ENCODE measurements at regions not wholly inside any gene's neighbourhood (a gene's known extent, or its start where the extent isn't known, plus 50 kb on each side); places are given as distances from the start of the nearest gene placed in this dataset.

DNA sequence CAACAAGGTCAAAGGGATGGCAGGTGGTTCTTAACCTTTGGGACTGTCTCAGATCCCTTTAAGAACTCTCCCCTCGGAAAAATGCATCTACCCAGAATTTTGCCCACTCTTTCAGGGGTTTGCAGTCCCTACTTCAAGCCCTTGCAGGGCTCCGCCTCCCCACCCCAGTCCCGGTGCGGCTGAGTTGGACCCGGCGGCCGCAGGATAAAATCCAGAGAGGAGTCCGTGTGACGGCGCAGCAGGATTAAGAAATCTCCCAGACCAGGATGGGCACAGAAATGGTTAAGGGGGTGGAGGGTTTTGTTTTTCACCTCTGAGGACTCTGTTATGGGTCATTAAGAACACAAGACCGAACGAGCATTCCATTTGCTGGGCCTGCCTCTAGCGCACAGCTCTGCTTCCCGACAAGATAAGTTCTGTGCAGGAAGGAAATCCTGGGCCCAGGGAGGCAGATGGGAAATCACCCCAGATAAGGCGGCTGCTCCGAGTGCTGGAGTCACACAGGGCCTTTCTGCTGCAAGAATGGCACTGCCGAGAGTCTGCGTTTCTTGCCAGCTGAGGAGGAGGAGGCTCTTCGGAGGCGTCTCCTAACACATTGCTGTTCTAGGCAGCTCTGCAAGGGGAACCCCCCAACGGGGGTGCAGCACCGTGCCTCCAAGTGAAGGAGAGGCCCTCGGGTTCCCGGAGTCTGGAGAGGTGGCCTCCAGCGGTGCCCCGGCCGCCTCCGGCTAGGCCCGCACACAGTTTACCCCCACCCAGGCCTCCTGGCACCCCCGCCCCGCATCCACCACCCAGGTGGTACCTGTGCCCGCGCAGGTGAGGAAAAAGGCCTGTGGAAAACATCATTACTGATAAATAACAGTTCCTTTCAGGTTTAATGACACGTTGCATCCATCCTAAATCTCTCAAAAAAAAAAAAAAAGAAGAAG lies 277.6 kb downstream of the BCOR start:
- TF ChIP-seq, protein P1, sequence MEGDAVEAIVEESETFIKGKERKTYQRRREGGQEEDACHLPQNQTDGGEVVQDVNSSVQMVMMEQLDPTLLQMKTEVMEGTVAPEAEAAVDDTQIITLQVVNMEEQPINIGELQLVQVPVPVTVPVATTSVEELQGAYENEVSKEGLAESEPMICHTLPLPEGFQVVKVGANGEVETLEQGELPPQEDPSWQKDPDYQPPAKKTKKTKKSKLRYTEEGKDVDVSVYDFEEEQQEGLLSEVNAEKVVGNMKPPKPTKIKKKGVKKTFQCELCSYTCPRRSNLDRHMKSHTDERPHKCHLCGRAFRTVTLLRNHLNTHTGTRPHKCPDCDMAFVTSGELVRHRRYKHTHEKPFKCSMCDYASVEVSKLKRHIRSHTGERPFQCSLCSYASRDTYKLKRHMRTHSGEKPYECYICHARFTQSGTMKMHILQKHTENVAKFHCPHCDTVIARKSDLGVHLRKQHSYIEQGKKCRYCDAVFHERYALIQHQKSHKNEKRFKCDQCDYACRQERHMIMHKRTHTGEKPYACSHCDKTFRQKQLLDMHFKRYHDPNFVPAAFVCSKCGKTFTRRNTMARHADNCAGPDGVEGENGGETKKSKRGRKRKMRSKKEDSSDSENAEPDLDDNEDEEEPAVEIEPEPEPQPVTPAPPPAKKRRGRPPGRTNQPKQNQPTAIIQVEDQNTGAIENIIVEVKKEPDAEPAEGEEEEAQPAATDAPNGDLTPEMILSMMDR (IDR thresholded peaks at IDR 0.05; ENCODE audit: low read depth, low read length, missing input control), result no peak
- TF ChIP-seq SP1 (IDR thresholded peaks at IDR 0.05) (no peak), EGR1 (IDR thresholded peaks at IDR 0.05; ENCODE audit: low read depth in 2 of 2) (no peak)
- TF ChIP-seq, protein P2, sequence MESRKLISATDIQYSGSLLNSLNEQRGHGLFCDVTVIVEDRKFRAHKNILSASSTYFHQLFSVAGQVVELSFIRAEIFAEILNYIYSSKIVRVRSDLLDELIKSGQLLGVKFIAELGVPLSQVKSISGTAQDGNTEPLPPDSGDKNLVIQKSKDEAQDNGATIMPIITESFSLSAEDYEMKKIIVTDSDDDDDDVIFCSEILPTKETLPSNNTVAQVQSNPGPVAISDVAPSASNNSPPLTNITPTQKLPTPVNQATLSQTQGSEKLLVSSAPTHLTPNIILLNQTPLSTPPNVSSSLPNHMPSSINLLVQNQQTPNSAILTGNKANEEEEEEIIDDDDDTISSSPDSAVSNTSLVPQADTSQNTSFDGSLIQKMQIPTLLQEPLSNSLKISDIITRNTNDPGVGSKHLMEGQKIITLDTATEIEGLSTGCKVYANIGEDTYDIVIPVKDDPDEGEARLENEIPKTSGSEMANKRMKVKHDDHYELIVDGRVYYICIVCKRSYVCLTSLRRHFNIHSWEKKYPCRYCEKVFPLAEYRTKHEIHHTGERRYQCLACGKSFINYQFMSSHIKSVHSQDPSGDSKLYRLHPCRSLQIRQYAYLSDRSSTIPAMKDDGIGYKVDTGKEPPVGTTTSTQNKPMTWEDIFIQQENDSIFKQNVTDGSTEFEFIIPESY (IDR thresholded peaks at IDR 0.05), result no peak
- TF ChIP-seq, protein P3, sequence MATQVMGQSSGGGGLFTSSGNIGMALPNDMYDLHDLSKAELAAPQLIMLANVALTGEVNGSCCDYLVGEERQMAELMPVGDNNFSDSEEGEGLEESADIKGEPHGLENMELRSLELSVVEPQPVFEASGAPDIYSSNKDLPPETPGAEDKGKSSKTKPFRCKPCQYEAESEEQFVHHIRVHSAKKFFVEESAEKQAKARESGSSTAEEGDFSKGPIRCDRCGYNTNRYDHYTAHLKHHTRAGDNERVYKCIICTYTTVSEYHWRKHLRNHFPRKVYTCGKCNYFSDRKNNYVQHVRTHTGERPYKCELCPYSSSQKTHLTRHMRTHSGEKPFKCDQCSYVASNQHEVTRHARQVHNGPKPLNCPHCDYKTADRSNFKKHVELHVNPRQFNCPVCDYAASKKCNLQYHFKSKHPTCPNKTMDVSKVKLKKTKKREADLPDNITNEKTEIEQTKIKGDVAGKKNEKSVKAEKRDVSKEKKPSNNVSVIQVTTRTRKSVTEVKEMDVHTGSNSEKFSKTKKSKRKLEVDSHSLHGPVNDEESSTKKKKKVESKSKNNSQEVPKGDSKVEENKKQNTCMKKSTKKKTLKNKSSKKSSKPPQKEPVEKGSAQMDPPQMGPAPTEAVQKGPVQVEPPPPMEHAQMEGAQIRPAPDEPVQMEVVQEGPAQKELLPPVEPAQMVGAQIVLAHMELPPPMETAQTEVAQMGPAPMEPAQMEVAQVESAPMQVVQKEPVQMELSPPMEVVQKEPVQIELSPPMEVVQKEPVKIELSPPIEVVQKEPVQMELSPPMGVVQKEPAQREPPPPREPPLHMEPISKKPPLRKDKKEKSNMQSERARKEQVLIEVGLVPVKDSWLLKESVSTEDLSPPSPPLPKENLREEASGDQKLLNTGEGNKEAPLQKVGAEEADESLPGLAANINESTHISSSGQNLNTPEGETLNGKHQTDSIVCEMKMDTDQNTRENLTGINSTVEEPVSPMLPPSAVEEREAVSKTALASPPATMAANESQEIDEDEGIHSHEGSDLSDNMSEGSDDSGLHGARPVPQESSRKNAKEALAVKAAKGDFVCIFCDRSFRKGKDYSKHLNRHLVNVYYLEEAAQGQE (IDR thresholded peaks at IDR 0.05), result no peak
